Glutamatergic neuron (in vitro differentiated cells): ENCODE measurements at regions not wholly inside any gene's neighbourhood (a gene's known extent, or its start where the extent isn't known, plus 50 kb on each side); places are given as distances from the start of the nearest gene placed in this dataset.

Source experiments
- DNase-seq: peaks from one replicate; pipeline ENCODE4 v3.0.0; 2022
- H3K27ac Mint-ChIP-seq: one replicate; pipeline ENCODE4 v1.8.0; 2020; ENCODE audit warnings: mild to moderate bottlenecking, mixed read lengths, inconsistent platforms; ENCODE audit not compliant: unreplicated experiment
- H3K27me3 Mint-ChIP-seq: one replicate; pipeline ENCODE4 v1.8.0; 2020; ENCODE audit warnings: mild to moderate bottlenecking, moderate library complexity, mixed read lengths, inconsistent platforms; ENCODE audit not compliant: unreplicated experiment
- H3K36me3 Mint-ChIP-seq: one replicate; pipeline ENCODE4 v1.8.0; 2020; ENCODE audit warnings: mild to moderate bottlenecking, mixed read lengths, inconsistent platforms; ENCODE audit not compliant: unreplicated experiment
- H3K4me1 Mint-ChIP-seq: one replicate; pipeline ENCODE4 v1.8.0; 2020; ENCODE audit warnings: mild to moderate bottlenecking, low read depth, mixed read lengths, inconsistent platforms; ENCODE audit not compliant: unreplicated experiment
- H3K4me3 Mint-ChIP-seq: one replicate; pipeline ENCODE4 v1.8.0; 2020; ENCODE audit warnings: mild to moderate bottlenecking, mixed read lengths, inconsistent platforms; ENCODE audit not compliant: unreplicated experiment
- H3K9me3 Mint-ChIP-seq: one replicate; pipeline ENCODE4 v1.8.0; 2020; ENCODE audit warnings: mild to moderate bottlenecking, moderate library complexity, mixed read lengths, inconsistent platforms; ENCODE audit not compliant: unreplicated experiment
- CTCF ChIP-seq: fragments of 200-600 bp; sonication (generic); IDR thresholded peaks from one replicate; pipeline ENCODE4 v1.5.0; 2021; ENCODE audit not compliant: partially characterized antibody, unreplicated experiment

DNA sequence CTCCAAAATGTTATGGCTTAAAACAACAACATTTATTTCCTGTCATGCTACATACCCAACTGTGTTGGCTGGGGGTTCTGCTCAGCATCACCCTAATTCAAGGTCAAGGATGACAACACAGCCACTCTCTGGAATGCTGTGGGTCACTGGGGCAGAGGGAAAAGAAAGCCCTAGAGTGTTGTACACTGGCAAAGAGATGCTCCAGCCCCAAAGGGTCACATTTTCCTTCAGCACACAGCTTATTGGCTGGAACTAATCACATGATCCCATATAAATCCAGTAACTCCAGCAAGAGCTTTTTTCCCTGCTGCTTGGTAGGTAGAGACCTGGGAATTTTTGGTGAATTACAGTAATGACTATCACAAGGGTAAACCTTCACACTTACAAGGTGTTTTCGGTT lies 1041.4 kb downstream of the NTRK3 start:
- no peak for TF ChIP-seq CTCF
- H3K9me3 Mint-ChIP-seq, result peaks cover 2% of the 10 kb centered on the region
- no peak overlapping the region for H3K4me3 Mint-ChIP-seq
- no peaks in the 10 kb centered on the region for H3K36me3 Mint-ChIP-seq
- H3K27ac Mint-ChIP-seq, result no peak overlapping the region
- peaks cover 7% of the 10 kb centered on the region for H3K4me1 Mint-ChIP-seq
- no peak for DNase-seq
- no peaks in the 10 kb centered on the region for H3K27me3 Mint-ChIP-seq

DNA sequence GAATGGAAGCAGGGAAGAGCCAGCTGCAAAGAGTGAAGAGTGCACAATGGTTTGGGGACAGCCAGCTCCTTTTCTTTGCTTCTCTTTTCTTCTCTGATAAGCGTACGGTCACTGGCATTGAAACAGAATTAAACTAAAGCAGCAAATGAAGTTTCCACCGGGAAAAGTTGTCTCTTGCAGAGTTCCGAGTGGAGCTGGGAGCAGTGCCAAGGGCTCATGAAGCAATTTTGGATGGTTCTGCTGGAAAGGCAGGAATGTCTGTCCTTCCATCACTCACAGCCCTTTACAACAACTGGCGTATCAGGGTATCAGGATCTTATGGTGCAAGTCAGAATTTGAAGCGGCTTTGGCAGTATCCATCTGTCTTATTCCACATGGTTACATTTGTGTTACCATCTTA lies 1042.9 kb downstream of the NTRK3 start:
- no peak overlapping the region for H3K27ac Mint-ChIP-seq
- H3K27me3 Mint-ChIP-seq, result no peaks in the 10 kb centered on the region
- H3K9me3 Mint-ChIP-seq, result peaks cover 3% of the 10 kb centered on the region
- no peak for TF ChIP-seq CTCF
- no peak overlapping the region for H3K4me3 Mint-ChIP-seq
- no peak for DNase-seq
- peaks cover 7% of the 10 kb centered on the region for H3K4me1 Mint-ChIP-seq
- H3K36me3 Mint-ChIP-seq, result no peaks in the 10 kb centered on the region

DNA sequence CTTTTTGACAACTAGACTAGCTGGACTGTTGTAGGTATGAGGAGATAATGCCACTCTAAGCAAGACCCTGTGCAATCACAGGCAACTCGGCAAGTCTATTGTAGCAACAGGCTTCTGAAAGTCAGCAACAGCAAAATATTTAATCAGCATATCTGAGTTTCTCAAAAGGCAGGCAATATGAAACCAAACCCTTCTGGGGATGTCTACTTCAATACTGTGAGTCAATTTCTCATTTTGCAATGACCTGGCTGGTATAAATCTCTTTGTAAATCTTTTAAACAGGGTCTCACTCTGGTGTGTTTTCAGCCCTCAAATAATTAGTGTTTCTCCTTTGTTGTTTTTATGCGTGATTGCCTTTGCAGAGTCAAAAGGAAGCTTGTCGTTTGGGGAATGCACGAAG lies 1044.5 kb downstream of the NTRK3 start:
- no peak for TF ChIP-seq CTCF
- Mint-ChIP-seq H3K27me3 (no peaks in the 10 kb centered on the region), H3K9me3 (peaks cover 3% of the 10 kb centered on the region), H3K4me3 (no peak overlapping the region), H3K27ac (no peak overlapping the region), H3K4me1 (peaks cover 5% of the 10 kb centered on the region), H3K36me3 (no peaks in the 10 kb centered on the region)
- DNase-seq, result no peak

- no peak overlapping the region for H3K27ac Mint-ChIP-seq
- H3K9me3 Mint-ChIP-seq, result peaks cover 3% of the 10 kb centered on the region
- no peak overlapping the region for H3K4me3 Mint-ChIP-seq
- no peak for TF ChIP-seq CTCF
- no peaks in the 10 kb centered on the region for H3K36me3 Mint-ChIP-seq
- H3K27me3 Mint-ChIP-seq, result no peaks in the 10 kb centered on the region
- peaks cover 5% of the 10 kb centered on the region for H3K4me1 Mint-ChIP-seq
- no peak for DNase-seq
Measured at GRCh38 chr15:87211547-87211946, 1045.0 kb downstream of the NTRK3 start.

- H3K4me3 Mint-ChIP-seq, result no peak overlapping the region
- TF ChIP-seq CTCF, result no peak
- H3K27ac Mint-ChIP-seq, result no peak overlapping the region
- H3K36me3 Mint-ChIP-seq, result no peaks in the 10 kb centered on the region
- peaks cover 3% of the 10 kb centered on the region for H3K9me3 Mint-ChIP-seq
- DNase-seq, result no peak
- peaks cover 3% of the 10 kb centered on the region for H3K4me1 Mint-ChIP-seq
- no peaks in the 10 kb centered on the region for H3K27me3 Mint-ChIP-seq
Measured at GRCh38 chr15:87209891-87210689, 1046.4 kb downstream of the NTRK3 start.
